VCaP (cell line): ENCODE measurements at regions not wholly inside any gene's neighbourhood (a gene's known extent, or its start where the extent isn't known, plus 50 kb on each side); places are given as distances from the start of the nearest gene placed in this dataset.
A peak's percentile ranks its signal among the peaks of the same experiment; 100 is the strongest.

ENCODE experiments used
- H3K27ac ChIP-seq: fragments of 450-650 bp; 2 replicates; pipeline ENCODE4 v1.5.1; 2017
- CTCF ChIP-seq: fragments of 450-650 bp; conservative IDR thresholded peaks from 2 replicates; pipeline ENCODE4 v1.5.1; 2017; ENCODE audit warnings: mild to moderate bottlenecking, moderate library complexity

DNA sequence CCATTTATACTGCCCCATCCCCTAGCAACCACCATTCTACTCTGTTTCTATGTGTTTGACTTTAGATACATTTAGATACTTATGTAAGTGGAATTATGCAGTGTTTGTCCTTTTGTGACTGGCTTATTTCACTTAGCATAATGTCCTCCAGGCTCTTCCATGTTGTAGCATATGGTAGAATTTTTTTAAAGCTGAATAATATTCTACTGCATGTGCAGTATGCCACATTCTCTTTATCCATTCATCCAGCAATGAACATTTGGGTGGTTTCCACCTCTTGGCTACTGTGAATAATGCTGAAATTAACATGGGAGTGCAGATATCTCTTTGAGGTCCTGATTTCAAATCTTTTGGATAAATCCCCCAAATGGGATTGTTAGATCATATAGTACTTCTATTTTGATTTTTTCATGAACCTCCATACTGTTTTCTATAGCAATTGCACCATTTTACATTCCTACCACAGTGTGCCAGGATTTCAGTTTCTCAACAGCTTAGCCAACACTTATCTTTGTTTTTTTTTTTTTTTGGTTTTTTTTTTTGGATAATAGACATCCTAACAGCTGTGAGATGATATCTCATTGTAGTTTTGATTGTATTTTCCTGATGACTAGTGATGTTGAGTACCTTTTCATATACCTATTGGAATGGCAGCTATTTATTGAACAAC is 105.9 kb upstream of the LNX1 start:
- H3K27ac ChIP-seq = no peak overlapping the region
- no peak for TF ChIP-seq CTCF

GRCh38 chr4:53695540-53696463 is 104.5 kb upstream of the LNX1 start:
- TF ChIP-seq CTCF = no peak
- H3K27ac ChIP-seq = no peak overlapping the region

DNA sequence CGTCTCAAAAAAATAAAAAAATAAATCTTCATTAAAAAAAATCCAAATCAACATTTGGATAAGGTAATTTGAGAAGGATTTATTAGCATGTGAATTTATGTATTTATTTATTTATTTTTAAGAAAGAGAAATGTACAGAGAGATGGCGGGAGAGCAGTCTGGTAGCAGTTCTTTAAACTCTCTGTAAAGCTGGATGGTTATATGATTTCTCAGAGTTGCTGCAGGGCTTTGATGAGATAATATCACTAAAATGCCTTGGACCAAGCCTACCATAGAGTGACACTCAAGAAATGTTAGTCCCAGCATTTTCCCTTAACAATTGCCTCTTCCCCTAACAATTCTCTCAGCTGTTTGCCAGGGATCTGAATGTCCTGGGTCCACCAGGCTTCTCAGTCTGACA is 103.4 kb upstream of the LNX1 start:
- no peak overlapping the region for H3K27ac ChIP-seq
- no peak for TF ChIP-seq CTCF

DNA sequence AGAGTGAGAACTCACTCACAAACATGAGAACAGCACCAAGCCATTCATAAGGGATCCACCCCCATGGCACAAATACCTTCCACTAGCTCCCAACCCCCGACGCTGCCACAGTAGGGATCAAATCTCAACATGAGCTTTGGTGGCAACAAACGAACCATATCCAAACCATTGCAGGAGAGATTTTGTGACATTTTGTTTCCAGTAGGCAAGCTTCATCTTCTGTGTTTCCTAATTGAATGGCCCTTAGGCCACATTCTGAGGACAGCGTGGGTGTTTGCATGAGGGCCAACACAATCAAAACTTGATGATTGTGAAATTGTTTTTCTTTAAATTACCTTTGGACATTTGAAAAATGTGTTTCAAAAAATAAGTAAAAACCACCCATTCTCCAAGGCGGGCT is 102.6 kb upstream of the LNX1 start:
- TF ChIP-seq CTCF = no peak
- peak overlapping the region; percentile 35 for H3K27ac ChIP-seq

DNA sequence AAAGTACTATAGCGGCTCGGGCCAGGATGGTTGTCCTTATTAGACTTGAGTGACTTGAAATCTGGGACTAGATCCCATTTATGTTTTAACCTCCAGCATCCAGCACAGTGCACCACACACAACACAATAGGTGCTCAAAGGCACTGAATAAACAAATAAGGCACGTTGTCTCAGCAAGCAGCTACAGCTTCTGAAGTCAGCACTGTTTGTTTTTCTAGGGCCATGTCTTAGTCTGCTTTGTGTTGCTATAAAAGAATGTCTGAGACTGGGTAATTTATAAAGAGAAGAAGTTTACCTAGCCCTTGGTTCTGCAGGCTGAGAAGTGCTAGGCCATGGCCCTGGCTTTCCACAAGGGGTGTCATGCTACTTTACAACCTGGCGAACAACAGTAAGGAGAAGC is 102.1 kb upstream of the LNX1 start:
- peak overlapping the region; percentile 35 for H3K27ac ChIP-seq
- no peak for TF ChIP-seq CTCF

DNA sequence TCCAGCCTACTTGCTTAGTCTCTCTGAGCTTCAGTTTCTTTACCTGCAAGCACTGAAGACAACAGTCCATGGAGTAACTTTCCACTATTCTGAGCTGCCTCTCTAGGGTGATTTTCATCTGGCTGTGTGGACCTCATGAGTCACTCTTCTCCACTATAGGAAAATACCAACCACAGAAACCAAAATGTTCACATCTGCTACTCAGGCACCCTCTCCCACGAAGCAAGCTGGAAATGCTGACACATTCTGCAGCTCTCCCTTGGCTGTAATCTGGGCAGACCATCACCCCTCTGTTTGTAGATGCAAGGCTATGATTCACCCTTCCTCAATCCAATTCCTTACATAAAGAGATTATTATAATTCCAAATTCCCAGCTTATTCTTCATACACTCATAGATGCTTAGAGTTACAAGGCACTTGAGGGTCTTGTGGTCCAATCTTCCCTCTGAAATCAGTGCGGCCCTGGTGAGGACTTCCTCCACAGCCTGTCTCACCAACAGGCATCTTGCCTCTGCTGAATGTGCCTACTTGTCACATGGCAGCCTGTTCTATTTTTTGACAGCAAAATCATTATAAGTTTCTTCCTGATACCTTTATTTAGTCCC is 97.0 kb upstream of the LNX1 start:
- no peak for TF ChIP-seq CTCF
- H3K27ac ChIP-seq = no peak overlapping the region

- no peak for TF ChIP-seq CTCF
- H3K27ac ChIP-seq = no peak overlapping the region
These were observed 95.2 kb upstream of the LNX1 start for GRCh38 chr4:53686521-53686920.
